GM19240 (cell line): ENCODE measurements at regions not wholly inside any gene's neighbourhood (a gene's known extent, or its start where the extent isn't known, plus 50 kb on each side); places are given as distances from the start of the nearest gene placed in this dataset.

Source experiments
- DNase-seq: peaks from one replicate; pipeline ENCODE4 v3.0.0; 2011; ENCODE audit warnings: low spot score; ENCODE audit not compliant: insufficient read length

DNA sequence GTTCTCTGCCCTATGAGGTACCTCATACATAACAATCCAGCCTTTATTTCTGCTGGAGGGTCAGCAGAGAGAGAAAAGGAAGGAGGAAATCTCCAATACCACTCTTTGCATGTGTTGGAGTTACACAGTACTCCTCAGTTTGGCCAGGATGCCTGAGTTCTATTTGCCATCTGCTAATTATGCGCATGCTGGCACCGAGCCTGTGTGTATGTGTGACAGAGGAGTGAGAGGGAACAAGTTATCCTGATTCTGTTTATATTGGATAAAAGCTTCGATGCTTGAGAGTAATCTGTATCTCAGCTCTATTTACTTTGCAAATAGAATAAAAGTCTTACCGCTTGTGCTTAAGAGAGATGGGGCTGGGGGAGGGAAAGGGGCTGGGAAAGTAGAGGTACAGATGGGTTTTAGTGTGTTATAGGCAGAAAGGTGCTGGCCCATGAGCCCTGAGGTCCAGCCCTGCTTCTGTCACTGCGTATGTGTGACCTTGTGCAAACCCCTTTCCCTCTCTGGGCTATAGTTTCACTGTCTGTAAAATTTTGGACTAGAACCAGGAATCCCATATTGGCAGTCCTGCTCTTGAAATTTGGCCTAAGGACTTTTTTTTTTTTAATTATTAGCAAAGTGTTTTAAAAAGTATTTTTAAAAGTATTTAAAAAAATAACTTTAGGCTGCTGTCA is 54.5 kb upstream of the PLXNA2 start:
- no peak for DNase-seq

DNA sequence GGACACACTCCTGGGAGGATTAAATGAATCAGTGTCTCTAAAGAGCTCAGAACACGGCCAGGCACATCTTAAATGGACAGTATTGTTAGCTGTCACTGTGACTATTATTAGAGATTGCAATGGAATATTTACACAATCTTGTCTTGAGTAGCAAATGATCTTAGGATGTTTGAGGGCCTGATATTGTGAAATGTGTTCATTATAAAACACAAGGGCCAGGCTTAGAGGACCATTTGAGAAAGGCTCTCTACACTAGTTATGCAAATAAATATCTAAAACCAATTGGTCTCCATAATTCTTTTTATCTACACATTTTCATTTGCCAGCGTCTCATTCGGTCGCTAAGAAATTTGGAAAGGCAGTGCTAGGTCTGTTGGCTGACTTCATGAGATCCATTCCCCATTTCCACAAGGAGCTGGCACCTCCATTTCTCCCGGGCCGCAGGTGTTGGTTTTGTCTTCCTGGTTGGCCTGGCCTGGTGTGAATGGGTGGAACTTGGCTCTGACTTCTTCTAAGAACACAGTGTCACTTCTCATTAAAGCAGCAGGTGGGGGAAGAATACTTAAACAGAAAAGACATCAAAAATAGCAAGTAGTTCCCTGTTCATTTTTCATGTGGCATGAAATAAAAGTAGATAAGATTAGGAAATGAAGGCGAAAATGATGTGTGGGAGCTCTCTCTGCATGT is 56.0 kb upstream of the PLXNA2 start:
- no peak for DNase-seq

DNA sequence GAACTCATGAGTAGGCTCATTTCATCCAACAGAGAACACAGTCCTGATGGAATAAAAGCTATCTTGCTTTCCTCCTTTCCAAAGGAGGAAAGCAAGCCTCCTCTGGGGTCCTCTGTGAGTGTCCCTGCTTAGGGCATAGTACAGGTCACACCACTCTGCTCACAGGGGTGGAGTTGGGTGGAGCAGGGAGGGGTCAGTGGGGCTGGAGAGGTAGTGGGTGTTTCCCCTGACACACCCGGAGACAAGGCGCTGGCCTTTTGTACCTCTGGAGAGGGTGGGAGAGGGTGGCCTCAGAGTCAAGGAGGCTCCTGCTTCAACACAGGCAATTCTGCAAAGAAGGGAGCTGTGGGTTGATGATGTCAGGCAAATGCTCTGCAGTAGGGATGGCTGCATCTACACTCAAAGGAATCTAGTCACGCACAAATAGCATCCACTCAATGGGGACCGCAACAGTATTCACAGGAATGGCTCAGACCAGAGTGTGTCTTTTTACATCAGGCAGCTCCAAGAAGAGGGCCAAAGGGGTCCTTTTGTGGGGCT is 58.6 kb upstream of the PLXNA2 start:
- DNase-seq, result no peak

DNA sequence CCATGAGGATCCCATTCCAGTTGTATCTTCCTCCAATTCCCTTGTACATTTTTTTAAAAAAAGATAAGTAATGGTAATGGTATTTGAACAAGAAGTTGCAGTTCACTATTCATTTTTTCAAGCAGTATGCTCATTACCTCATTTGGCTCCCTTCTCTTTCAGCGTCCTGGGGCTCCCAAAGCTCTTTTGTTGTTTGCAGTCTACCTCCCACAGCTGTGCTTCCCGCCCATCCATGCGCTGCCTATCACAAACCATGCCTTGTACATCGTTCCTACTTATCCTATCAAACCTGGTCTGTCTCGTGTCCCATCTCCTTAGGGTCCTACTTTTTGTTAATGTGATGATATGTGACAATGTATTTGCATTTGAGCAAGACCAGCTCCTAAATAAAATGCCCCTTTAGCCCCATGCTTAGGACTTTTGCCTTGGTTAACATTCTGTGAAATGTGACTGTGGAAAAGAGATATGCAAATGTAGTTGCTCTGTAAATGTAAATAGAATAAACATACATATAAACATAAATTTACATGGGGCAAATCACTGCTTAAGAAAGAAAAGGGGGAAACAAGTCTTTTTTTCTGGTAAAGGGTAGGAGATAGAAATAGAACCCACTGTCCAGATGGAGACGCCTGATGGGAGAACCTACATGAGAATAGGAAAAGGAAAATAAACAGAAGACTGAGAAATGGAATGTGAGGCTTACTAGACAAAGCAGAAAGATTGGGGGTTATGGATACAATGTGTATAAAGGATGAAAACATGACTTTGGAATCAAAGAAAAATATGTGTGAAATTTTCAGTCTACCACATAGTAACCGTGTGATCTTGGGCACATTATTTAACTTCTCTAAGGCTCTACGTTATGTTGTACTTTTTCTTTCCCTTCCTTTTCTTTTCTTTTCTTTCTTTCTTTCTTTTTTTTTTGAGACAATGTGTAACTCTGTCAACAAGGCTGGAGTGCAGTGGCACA is 59.8 kb upstream of the PLXNA2 start:
- DNase-seq, result no peak

DNA sequence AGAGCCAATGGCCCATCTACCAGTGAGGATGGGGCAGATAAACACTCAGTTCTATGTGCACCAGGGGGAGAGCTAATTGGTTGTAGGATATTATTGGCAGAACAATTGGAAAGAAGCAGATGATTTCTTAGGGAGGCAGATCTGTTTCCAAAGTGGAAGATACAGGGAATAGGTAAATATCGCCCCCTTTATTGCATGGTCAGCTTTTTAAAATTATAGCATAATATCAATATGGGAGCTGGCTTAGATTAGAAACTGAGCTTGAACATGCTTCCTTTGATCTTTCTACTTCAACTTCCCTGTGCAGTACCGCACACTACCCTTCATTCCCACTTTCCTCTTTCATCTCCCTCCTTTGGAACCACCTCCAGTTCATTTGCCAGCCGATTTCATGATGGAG is 64.0 kb upstream of the PLXNA2 start:
- DNase-seq, result no peak

DNA sequence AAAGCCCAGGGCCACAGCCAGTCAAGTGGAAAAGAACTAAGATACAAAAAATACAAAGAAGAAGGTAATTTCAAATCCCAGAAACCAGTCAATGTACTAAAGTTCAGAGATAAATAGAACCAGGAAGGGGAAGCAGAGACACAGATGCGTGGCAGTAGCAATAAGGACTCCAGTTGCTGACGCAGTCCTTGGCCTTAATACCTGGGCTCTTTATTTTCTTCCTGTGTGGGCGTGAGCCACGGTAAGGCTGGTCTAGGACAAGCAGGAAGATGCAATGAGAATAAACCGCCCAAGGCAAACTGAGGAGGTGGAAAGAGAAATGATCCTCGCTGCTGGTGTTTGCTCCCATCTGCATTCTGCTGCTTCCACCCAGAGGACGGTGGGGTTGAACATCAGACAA is 65.6 kb upstream of the PLXNA2 start:
- DNase-seq, result no peak

DNA sequence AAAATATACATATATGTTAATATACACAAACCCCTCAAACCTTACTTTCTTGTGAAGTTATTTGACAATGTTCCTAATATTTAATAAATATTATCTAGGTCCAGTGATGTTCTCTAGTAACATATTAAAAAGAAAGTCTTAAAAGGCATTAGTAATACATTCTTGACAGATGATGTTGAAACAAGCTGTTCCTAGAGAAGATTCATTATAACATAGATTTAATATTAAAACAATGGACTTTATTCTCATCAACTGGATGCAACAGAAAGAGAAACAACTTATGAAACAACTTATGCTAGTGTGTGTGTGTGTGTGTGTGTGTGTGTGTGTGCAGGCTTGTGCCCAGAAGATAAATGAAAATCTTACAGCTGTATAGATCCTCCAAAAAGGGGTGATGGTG is 68.5 kb upstream of the PLXNA2 start:
- no peak for DNase-seq

DNA sequence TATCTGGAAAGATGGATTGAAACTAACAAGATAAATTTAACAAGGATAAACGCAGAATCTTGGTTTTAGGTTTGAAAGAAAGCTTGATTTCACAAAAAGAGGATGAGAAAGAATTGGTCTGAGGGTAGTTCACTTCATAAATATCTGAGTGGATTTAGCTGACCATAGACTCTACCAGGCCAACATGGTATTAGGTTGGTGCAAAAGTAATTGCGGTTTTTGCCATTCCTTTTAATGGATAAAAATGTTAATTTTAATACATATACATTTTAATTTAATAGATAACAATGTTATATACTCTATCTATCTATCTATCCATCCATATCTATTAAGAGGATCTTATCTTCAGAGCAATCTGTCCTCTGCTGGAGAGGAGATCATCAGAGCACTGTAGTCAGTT is 70.2 kb upstream of the PLXNA2 start:
- DNase-seq, result no peak

DNA sequence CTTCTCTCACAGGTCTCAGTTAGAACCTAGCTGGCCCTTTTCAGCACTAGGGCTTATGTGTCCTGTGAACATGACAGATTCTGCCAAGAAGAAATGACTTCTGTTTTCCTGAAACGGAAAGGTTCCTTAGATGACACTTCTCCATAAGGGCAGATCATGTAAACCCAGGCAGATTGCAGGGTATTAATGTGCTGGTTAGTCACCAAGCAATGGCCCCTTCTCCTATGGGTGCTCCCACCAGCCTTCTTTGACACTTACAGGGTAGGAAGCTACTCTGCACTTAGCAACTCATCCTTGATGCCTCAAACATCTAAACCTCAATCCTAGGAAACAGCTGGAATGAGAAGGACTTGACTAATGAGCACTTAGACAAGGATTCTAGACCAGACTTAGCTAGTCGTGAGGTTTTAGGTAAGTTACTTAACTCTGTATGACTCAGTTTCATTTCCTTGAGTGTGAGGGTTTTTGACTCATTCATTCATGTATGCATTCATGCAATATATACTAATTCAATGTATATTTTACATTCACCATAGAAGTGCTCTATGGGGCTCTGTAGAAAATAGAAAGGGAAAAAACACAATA is 74.1 kb upstream of the PLXNA2 start:
- DNase-seq, result no peak

DNA sequence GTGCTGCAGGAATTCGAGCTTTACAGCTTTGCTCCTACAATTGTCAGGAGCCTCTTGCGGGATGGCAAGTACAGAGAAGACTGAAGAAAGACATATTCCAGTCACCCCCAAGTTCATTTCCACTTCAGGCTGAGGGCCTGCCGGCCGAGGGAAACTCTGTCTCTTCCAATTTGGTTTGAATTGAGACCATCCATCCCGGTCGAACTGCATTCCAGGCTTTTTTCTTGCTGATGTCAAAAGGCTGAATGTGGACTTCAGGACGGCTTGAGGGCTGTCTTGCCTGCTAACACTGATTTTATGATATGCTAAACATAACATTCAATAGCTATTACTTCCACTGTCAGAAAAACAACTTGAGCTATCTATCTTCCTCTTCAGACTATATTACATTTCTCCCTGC is 79.8 kb upstream of the PLXNA2 start:
- DNase-seq, result no peak

DNA sequence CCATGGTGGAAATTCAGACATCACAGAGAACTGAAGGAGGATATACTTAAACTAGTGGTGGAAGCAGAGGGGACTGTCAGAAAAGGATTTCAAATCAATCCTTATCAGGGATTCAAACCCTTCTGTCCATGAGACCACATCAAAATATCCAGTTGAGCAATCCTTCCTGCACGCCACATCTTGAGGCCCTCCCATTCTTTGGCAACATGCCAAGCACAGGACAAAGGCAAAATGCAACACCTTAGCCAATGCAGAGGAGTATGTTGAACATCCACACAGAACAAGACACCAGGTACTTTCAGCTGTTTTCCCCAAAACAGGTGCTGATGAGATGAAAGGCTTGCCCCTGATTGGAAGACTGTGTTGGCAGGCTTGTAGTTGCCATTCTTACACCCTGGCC is 81.8 kb upstream of the PLXNA2 start:
- no peak for DNase-seq

DNA sequence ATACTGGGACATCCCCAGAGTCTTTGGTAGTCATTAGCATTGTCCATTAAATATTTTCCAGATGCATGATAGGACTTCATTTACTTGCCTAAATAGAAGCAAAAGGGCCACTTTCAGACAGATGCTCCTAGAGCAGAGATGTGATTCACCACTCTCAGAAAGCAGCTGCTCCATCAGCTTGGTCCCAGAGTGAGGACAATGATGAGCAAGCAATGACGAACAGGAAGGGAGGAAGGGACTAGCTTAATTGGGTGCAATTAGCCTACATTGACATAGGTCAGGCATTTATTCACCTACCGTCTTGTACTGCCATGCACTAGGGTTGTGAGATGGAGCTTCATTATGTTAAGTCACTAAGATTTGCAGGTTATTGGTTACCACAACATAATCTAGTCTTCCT is 85.1 kb upstream of the PLXNA2 start:
- no peak for DNase-seq

DNA sequence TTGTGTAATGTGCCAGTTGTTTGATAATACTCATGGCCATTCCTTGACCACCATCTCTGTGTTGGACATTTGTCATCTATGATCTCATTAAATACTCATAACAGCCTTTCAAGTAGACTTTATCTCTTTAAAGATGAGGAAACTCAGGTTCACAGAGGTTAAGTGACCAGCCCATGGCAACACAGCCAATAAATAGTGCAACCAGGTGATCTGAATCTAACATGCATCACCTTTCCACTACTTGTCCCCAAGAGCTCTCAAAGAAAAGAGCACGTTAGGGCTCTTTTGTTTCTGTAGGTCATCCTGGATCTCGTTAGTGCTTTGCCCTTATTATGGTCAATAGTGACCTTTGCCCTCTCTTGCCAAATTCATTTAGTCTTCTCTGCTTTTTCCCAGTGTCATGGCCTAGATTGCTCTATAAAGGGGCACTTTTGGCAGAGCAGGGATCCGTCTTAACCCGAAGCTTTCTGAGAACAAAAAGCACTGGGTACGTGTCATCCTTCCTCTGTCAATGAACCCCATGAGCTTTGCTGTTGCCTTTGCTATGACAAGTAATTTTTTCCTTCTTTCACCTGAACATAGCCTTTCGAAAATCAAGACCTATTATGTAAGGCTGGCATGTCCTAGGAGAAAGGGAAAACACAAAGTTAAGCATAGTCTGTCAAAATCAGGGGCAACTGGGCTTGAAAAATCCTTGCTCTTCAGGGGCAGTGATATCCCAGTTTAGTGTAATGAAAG is 88.0 kb upstream of the PLXNA2 start:
- no peak for DNase-seq

DNA sequence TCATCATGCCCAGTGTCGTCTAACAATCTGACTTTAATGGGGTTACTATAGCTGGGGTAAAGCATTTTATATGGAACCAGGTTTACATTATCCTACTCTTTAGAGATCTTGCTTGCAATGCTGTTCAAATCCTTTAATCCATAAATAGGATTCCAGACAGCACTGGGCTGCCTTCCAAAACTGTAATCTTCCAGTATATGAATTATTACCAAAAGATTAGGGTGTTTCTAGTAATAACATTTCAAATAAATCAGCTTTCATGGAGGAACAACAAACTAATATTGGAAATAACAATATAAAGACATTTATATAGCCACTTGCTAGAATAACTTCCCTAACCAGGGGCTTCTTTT is 88.6 kb upstream of the PLXNA2 start:
- DNase-seq, result no peak

DNA sequence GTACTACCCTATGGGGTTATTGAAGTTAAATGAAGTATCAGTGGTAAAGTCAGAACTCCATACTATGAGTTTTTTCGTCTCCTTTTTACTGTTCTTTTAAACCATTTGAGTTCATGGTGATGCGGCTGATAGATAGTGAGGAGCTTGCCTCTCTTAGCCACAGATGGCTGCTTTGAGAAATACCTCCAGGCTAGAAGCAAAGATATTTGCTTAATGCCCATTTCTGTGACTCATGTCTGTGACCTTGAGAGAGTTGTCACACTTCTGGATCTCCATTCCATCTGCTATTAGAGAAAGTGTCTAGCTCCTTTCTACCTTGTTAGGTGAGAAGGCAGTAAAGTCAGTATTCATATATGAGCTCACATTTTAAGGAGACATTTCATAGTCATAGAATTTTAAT is 89.5 kb upstream of the PLXNA2 start:
- DNase-seq, result no peak

DNA sequence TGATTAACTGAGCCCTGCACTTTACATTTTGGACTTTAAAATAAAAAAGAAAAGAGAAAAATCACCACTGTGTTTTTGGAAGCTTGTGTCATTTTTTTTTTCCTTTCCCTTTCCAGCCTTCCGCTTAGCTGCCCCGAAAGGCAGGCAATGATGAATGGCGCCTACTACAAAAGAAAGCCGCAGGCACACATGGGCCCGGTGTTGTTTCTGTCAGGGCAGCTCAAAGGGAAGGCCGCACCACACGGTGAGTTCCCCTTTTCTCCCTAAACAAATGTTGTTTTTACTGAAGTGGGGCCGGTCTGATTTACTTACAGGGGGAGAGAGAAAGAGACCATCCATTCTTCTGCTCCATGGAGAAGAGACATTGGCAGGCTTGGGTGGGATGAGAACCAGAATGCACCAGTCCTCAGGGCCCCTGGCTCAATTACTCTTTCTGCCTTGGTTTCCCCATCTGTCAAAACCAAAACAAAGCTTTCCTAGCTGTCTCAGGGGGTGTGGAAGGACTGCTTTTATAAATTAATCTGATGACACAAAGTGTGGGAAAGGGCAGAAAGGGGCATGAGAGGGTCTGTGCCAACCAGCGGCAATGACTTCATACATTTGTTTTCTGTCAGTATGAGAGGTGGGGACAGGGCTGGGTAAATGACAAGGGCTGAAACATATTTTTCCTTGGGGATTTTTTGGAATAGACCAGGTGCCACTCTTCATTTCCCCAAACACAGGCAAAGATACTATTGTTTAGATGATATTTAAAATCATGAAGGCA is 91.4 kb upstream of the PLXNA2 start:
- DNase-seq, result no peak

DNA sequence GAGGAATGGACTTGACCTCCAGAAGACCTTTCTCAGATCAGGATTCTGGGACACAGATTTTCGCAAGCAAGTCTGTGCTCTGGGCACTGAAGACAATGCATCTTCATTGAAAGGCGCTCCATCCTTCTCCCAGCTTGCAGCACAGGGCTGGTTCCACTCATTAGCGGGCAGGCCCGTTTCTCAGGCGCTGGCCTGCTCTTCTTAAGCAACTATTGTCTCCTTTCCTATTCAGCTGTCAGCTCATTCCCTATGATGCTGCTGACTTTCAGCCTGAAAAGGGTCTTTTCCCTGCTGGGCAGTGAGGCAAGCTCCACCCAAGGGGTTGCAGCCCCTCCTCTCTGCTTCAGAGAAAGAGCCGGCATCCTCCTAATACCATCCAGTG is 91.9 kb upstream of the PLXNA2 start:
- no peak for DNase-seq

DNA sequence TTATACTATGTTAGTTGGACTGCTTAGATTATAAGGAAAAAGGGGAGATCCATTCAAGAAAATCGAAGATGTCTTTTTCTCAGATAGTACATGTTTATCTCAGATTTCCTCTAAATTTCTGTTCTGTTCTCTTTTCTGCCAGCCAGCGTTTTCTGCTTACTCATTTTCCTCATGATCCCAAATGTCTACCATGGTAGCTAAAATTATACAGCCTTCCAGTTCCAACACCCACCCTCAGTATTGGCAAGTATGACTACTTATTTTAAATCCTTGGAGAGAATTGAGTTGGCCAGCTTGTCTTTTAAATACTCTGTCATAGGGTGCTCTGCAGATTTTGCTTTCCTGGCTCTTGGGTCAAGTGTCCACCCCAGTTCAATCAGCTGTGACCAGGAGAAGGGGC is 95.7 kb upstream of the PLXNA2 start:
- no peak for DNase-seq

DNA sequence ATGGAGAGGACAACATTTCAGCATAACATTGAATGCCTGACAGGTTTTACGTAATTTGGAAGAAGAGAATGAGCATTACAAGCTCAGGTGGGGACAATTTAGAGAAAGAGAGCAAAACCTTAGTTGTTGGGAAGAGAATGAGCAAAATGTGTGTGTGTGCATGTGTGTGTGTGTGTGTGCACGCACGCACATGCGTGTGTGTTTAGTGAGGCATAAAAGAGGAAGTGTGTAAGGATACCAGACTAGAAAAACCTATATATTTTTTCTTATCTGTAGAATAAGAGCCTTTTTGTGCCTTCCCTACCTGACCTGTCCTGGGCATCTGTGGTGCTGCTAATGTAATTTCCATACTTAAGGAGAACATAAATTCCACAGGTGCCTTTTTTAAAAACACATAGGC is 99.0 kb upstream of the PLXNA2 start:
- no peak for DNase-seq

DNA sequence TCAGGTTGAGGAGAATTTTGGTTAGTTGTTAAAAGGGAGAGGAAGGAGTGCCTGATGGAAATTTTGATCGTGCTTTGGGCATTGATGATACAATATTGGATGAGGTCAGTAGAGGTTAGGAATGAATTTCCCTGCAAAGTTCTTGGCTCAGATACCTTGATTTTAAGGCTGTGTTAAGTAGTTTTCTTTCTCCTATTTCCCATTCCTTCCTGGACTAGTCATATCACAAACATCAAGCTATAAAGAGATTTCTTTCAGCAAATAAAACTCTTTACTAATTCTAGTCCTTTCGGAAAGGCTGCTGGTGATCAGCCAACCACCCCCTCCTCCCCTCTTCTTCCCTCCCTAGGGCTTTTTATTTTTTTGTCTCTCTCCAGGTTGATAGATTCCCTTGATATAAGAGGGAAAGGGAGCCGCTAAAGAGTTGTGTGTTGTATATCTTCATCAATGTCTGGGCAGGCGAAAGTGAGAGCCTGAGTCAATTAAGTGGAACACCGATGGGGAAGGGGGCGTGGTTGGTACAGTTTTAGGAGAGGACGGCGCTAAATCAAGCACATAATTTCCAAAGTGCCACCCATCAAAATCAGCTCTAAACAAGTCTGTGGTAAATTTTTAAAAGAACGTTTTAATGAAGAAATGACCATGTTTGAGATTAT is 100.1 kb upstream of the PLXNA2 start:
- DNase-seq, result no peak
